Activated T-helper 2 cell treated with anti-CD3 and anti-CD28 coated beads, Interferon-gamma antibody, Interleukin-2, Interleukin-4, amounts not matched to agents 10 μg/mL and 5 μg/mL and 100 μg/mL, durations not matched to agents 14 hours and 24 hours and 36 hours (primary cell): ENCODE measurements at regions not wholly inside any gene's neighbourhood (a gene's known extent, or its start where the extent isn't known, plus 50 kb on each side); places are given as distances from the start of the nearest gene placed in this dataset.

Experiments used
- DNase-seq: peaks from one replicate; pipeline ENCODE4 v3.0.0; 2021; ENCODE audit warnings: low spot score
- H3K27ac Mint-ChIP-seq: one replicate; pipeline ENCODE4 v1.8.0; 2021; ENCODE audit warnings: mixed read lengths
- H3K27me3 Mint-ChIP-seq: one replicate; pipeline ENCODE4 v1.8.0; 2021; ENCODE audit warnings: low read depth, mixed read lengths
- H3K36me3 Mint-ChIP-seq: one replicate; pipeline ENCODE4 v1.8.0; 2021; ENCODE audit warnings: low read depth, mixed read lengths
- H3K4me1 Mint-ChIP-seq: one replicate; pipeline ENCODE4 v1.8.0; 2021; ENCODE audit warnings: low read depth, mixed read lengths
- H3K4me3 Mint-ChIP-seq: one replicate; pipeline ENCODE4 v1.8.0; 2021; ENCODE audit warnings: low read depth, mild to moderate bottlenecking, moderate library complexity, mixed read lengths
- H3K9me3 Mint-ChIP-seq: one replicate; pipeline ENCODE4 v1.8.0; 2021; ENCODE audit warnings: mixed read lengths
- intact Hi-C: fragments of 100-400 bp; cut with micrococcal nuclease; formaldehyde crosslinking; loops from one replicate; pipeline ENCODE4 v1.15.1; 2023

GRCh38 chr2:83071914-83072313 lies 1387.2 kb downstream of the SUCLG1 start:
- no peaks in the 10 kb centered on the region for H3K4me1 Mint-ChIP-seq
- no peak for DNase-seq
- peaks cover 16% of the 10 kb centered on the region for H3K9me3 Mint-ChIP-seq
- intact Hi-C loops, result no loop called here
- no peaks in the 10 kb centered on the region for H3K27me3 Mint-ChIP-seq
- no peak overlapping the region for H3K4me3 Mint-ChIP-seq
- H3K27ac Mint-ChIP-seq, result no peak overlapping the region
- H3K36me3 Mint-ChIP-seq, result no peaks in the 10 kb centered on the region

GRCh38 chr2:83071352-83071751 lies 1387.7 kb downstream of the SUCLG1 start:
- no peak overlapping the region for H3K4me3 Mint-ChIP-seq

GRCh38 chr2:83069724-83070123 lies 1389.4 kb downstream of the SUCLG1 start:
- Mint-ChIP-seq H3K27me3 (no peaks in the 10 kb centered on the region), H3K4me1 (no peaks in the 10 kb centered on the region), H3K9me3 (peaks cover 16% of the 10 kb centered on the region), H3K4me3 (no peak overlapping the region), H3K27ac (no peak overlapping the region), H3K36me3 (no peaks in the 10 kb centered on the region)
- intact Hi-C loops, result no loop called here
- DNase-seq, result no peak

More at GRCh38 chr2:83071352-83071751, 1387.7 kb downstream of the SUCLG1 start:
- intact Hi-C loops, result no loop called here
- Mint-ChIP-seq H3K27me3 (no peaks in the 10 kb centered on the region), H3K4me1 (no peaks in the 10 kb centered on the region), H3K27ac (no peak overlapping the region), H3K36me3 (no peaks in the 10 kb centered on the region), H3K9me3 (peaks cover 16% of the 10 kb centered on the region)
- DNase-seq, result no peak

GRCh38 chr2:83068714-83069113 lies 1390.4 kb downstream of the SUCLG1 start:
- Mint-ChIP-seq H3K4me3 (no peak overlapping the region), H3K4me1 (no peaks in the 10 kb centered on the region), H3K36me3 (no peaks in the 10 kb centered on the region), H3K27ac (no peak overlapping the region), H3K27me3 (no peaks in the 10 kb centered on the region), H3K9me3 (peaks cover 20% of the 10 kb centered on the region)
- intact Hi-C loops, result no loop called here
- no peak for DNase-seq

- DNase-seq, result no peak
- no peak overlapping the region for H3K4me3 Mint-ChIP-seq
- intact Hi-C loops, result no loop called here
- no peaks in the 10 kb centered on the region for H3K4me1 Mint-ChIP-seq
- H3K36me3 Mint-ChIP-seq, result no peaks in the 10 kb centered on the region
- H3K9me3 Mint-ChIP-seq, result peaks cover 20% of the 10 kb centered on the region
- H3K27me3 Mint-ChIP-seq, result no peaks in the 10 kb centered on the region
- H3K27ac Mint-ChIP-seq, result no peak overlapping the region
These were observed 1391.1 kb downstream of the SUCLG1 start for GRCh38 chr2:83067947-83068346.

GRCh38 chr2:83063933-83064332 lies 1395.1 kb downstream of the SUCLG1 start:
- Mint-ChIP-seq H3K4me1 (no peaks in the 10 kb centered on the region), H3K36me3 (no peaks in the 10 kb centered on the region), H3K27me3 (no peaks in the 10 kb centered on the region), H3K9me3 (peaks cover 15% of the 10 kb centered on the region), H3K27ac (no peak overlapping the region), H3K4me3 (no peak overlapping the region)
- no peak for DNase-seq
- intact Hi-C loops, result no loop called here

GRCh38 chr2:83063511-83063910 lies 1395.6 kb downstream of the SUCLG1 start:
- Mint-ChIP-seq H3K27ac (no peak overlapping the region), H3K36me3 (no peaks in the 10 kb centered on the region), H3K9me3 (peaks cover 16% of the 10 kb centered on the region), H3K4me1 (no peaks in the 10 kb centered on the region), H3K4me3 (no peak overlapping the region), H3K27me3 (no peaks in the 10 kb centered on the region)
- intact Hi-C loops, result no loop called here
- no peak for DNase-seq

GRCh38 chr2:83058683-83059082 lies 1400.4 kb downstream of the SUCLG1 start:
- no peaks in the 10 kb centered on the region for H3K4me1 Mint-ChIP-seq
- peaks cover 7% of the 10 kb centered on the region for H3K9me3 Mint-ChIP-seq
- H3K36me3 Mint-ChIP-seq, result no peaks in the 10 kb centered on the region
- no peak overlapping the region for H3K27ac Mint-ChIP-seq
- intact Hi-C loops, result no loop called here
- no peak overlapping the region for H3K4me3 Mint-ChIP-seq
- H3K27me3 Mint-ChIP-seq, result no peaks in the 10 kb centered on the region
- no peak for DNase-seq

- DNase-seq, result no peak
- no peak overlapping the region for H3K4me3 Mint-ChIP-seq
- H3K4me1 Mint-ChIP-seq, result no peaks in the 10 kb centered on the region
- intact Hi-C loops, result no loop called here
- no peaks in the 10 kb centered on the region for H3K36me3 Mint-ChIP-seq
- no peaks in the 10 kb centered on the region for H3K27me3 Mint-ChIP-seq
- no peak overlapping the region for H3K27ac Mint-ChIP-seq
- peaks cover 22% of the 10 kb centered on the region for H3K9me3 Mint-ChIP-seq
These were observed 1403.6 kb downstream of the SUCLG1 start for GRCh38 chr2:83055376-83056010.

- Mint-ChIP-seq H3K4me1 (no peaks in the 10 kb centered on the region), H3K27ac (no peak overlapping the region), H3K27me3 (no peaks in the 10 kb centered on the region), H3K9me3 (peaks cover 22% of the 10 kb centered on the region), H3K36me3 (no peaks in the 10 kb centered on the region), H3K4me3 (no peak overlapping the region)
- intact Hi-C loops, result no loop called here
- DNase-seq, result no peak
These were observed 1404.3 kb downstream of the SUCLG1 start for GRCh38 chr2:83054751-83055150.

- Mint-ChIP-seq H3K27me3 (no peaks in the 10 kb centered on the region), H3K36me3 (no peaks in the 10 kb centered on the region), H3K4me3 (no peak overlapping the region), H3K27ac (no peak overlapping the region), H3K9me3 (peaks cover 21% of the 10 kb centered on the region), H3K4me1 (no peaks in the 10 kb centered on the region)
- intact Hi-C loops, result no loop called here
- no peak for DNase-seq
These were observed 1407.4 kb downstream of the SUCLG1 start for GRCh38 chr2:83051538-83052170.

GRCh38 chr2:83042053-83042452 lies 1417.0 kb downstream of the SUCLG1 start:
- Mint-ChIP-seq H3K4me1 (no peaks in the 10 kb centered on the region), H3K36me3 (no peaks in the 10 kb centered on the region), H3K9me3 (peaks cover 20% of the 10 kb centered on the region), H3K27me3 (no peaks in the 10 kb centered on the region), H3K4me3 (no peak overlapping the region), H3K27ac (no peak overlapping the region)
- DNase-seq, result no peak
- intact Hi-C loops, result no loop called here

GRCh38 chr2:83022631-83023210 lies 1436.4 kb downstream of the SUCLG1 start:
- H3K36me3 Mint-ChIP-seq, result no peaks in the 10 kb centered on the region
- H3K4me1 Mint-ChIP-seq, result no peaks in the 10 kb centered on the region
- no peak for DNase-seq
- H3K27me3 Mint-ChIP-seq, result no peaks in the 10 kb centered on the region
- H3K4me3 Mint-ChIP-seq, result no peak overlapping the region
- peaks cover 20% of the 10 kb centered on the region for H3K9me3 Mint-ChIP-seq
- H3K27ac Mint-ChIP-seq, result no peak overlapping the region
- intact Hi-C loops, result no loop called here
